ENCODE measurements at regions not wholly inside any gene's neighbourhood (a gene's known extent, or its start where the extent isn't known, plus 50 kb on each side); places are given as distances from the start of the nearest gene placed in this dataset.

DNA sequence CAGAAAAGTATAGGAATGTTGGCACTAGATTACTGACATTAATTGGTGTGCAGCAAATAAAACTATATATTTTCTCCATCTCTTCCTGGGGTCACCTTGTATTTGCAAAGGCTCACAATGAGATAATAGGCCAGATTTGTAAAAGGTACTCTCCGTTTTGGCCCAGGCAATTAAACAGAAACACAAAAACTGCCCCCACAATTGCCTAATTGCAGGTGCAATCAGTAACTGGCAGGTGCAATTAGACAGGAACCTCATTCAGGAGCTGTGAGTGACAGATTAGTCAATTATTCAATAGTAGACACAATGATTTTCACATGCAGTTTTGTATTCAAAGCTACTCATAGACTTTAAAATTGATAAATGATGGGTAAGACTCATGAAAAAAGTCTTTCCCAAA lies 451.4 kb upstream of the ID2 start (continued):
- TF ChIP-seq, protein P1, sequence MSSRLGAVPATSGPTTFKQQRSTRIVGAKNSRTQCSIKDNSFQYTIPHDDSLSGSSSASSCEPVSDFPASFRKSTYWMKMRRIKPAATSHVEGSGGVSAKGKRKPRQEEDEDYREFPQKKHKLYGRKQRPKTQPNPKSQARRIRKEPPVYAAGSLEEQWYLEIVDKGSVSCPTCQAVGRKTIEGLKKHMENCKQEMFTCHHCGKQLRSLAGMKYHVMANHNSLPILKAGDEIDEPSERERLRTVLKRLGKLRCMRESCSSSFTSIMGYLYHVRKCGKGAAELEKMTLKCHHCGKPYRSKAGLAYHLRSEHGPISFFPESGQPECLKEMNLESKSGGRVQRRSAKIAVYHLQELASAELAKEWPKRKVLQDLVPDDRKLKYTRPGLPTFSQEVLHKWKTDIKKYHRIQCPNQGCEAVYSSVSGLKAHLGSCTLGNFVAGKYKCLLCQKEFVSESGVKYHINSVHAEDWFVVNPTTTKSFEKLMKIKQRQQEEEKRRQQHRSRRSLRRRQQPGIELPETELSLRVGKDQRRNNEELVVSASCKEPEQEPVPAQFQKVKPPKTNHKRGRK (tag; IDR thresholded peaks at IDR 0.05) = no peak
- TF ChIP-seq RBM15 (IDR thresholded peaks at IDR 0.05; ENCODE audit: insufficient read depth, low read length) = no peak

GRCh38 chr2:8231902-8232301 lies 450.0 kb upstream of the ID2 start:
- no TSS peak for BruUV-seq (replicated peaks)
- TF ChIP-seq TCFL5 (CRISPR knock-in tag; conservative IDR thresholded peaks at IDR 0.05) (no peak), PYGO2 (tag; IDR thresholded peaks at IDR 0.05) (no peak), CREB5 (CRISPR knock-in tag; IDR thresholded peaks at IDR 0.05) (no peak), BRF2 (IDR thresholded peaks at IDR 0.05; ENCODE audit: borderline replicate concordance, insufficient read depth, insufficient read length) (no peak), MYC (IDR thresholded peaks at IDR 0.05; ENCODE audit: low read depth, low read length) (no peak), MYC (CRISPR knock-in tag; IDR thresholded peaks at IDR 0.05; ENCODE audit: borderline replicate concordance, low read depth) (no peak)
- TF ChIP-seq, protein P2, sequence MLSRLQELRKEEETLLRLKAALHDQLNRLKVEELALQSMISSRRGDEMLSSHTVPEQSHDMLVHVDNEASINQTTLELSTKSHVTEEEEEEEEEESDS (CRISPR knock-in tag; IDR thresholded peaks at IDR 0.05) = no peak
- TF ChIP-seq, protein P3, sequence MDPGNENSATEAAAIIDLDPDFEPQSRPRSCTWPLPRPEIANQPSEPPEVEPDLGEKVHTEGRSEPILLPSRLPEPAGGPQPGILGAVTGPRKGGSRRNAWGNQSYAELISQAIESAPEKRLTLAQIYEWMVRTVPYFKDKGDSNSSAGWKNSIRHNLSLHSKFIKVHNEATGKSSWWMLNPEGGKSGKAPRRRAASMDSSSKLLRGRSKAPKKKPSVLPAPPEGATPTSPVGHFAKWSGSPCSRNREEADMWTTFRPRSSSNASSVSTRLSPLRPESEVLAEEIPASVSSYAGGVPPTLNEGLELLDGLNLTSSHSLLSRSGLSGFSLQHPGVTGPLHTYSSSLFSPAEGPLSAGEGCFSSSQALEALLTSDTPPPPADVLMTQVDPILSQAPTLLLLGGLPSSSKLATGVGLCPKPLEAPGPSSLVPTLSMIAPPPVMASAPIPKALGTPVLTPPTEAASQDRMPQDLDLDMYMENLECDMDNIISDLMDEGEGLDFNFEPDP (CRISPR knock-in tag; IDR thresholded peaks at IDR 0.05) = no peak
- TF ChIP-seq, protein P4, sequence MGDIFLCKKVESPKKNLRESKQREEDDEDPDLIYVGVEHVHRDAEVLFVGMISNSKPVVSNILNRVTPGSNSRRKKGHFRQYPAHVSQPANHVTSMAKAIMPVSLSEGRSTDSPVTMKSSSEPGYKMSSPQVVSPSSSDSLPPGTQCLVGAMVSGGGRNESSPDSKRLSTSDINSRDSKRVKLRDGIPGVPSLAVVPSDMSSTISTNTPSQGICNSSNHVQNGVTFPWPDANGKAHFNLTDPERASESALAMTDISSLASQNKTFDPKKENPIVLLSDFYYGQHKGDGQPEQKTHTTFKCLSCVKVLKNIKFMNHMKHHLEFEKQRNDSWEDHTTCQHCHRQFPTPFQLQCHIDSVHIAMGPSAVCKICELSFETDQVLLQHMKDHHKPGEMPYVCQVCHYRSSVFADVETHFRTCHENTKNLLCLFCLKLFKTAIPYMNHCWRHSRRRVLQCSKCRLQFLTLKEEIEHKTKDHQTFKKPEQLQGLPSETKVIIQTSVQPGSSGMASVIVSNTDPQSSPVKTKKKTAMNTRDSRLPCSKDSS (IDR thresholded peaks at IDR 0.05; ENCODE audit: low read depth, partially characterized antibody) = no peak
- H3K9me1 ChIP-seq (ENCODE audit: control insufficient read depth, insufficient read depth, low read length) = no peaks in the 10 kb centered on the region
- no peaks in the 10 kb centered on the region for H3K9me3 ChIP-seq (replicated peaks; ENCODE audit: control insufficient read depth, insufficient read depth, low read depth, low read length)
- in situ Hi-C loops (cut with MboI) (no loop called here), intact Hi-C loops (cut with micrococcal nuclease) (no loop called here)
- ChIA-PET CTCF (ENCODE audit: low intra/inter-chr PET ratio) (no interaction called here), POLR2A (no interaction called here)
- H3K9ac ChIP-seq (ENCODE audit: insufficient read depth in 1 of 2, low read depth in 2 of 2, low read length in 2 of 2) = no peak overlapping the region
- peaks cover 0 to 3% of the 10 kb centered on the region in 2 experiments; a peak in 2 of 5 replicates for H3K4me1 ChIP-seq (replicated peaks in 1 of 2; ENCODE audit: control insufficient read depth in 2 of 2, insufficient read depth in 2 of 2, low read length in 2 of 2)
- no peak overlapping the region for H3K4me2 ChIP-seq (ENCODE audit: insufficient read depth, low read length)
- ATAC-seq (no peak), DNase-seq (ENCODE audit: extremely low read depth in 1 of 4, low spot score in 3 of 4) (no peak), FAIRE-seq (no peak)
- 0% methylated on average over 3 of the region's 3 CpGs for WGBS (ENCODE audit: insufficient coverage, low coverage, missing lambda C conversion rate)
- no peaks in the 10 kb centered on the region for H3K79me2 ChIP-seq (ENCODE audit: control insufficient read depth, insufficient read depth, low read length)
- H3K4me3 ChIP-seq = no peak overlapping the region
- H3K27me3 ChIP-seq (ENCODE audit: control insufficient read depth in 2 of 2, insufficient read depth in 2 of 2, low read length in 2 of 2) = peaks cover 0 to 12% of the 10 kb centered on the region in 2 experiments; a peak in 2 of 5 replicates
- no peaks in the 10 kb centered on the region for H3K36me3 ChIP-seq (ENCODE audit: control insufficient read depth, insufficient read depth, low read length)
- no peak overlapping the region for H3K27ac ChIP-seq (ENCODE audit: extremely low read depth, low read depth, low read length)
- no peaks in the 10 kb centered on the region for H4K20me1 ChIP-seq (replicated peaks; ENCODE audit: control insufficient read depth, insufficient read depth, low read length)
- H2AFZ ChIP-seq (ENCODE audit: low read depth, low read length) = no peak overlapping the region

All from K562 (cell line).